ENCODE measurements at regions not wholly inside any gene's neighbourhood (a gene's known extent, or its start where the extent isn't known, plus 50 kb on each side); places are given as distances from the start of the nearest gene placed in this dataset.

- Histone ChIP-seq H3K9me3 (ENCODE audit: low read length) (no peaks in the 10 kb centered on the region), H3K4me3 (ENCODE audit: low read depth in 1 of 2, low read length in 2 of 2) (no peak overlapping the region), H3K36me3 (ENCODE audit: insufficient read depth, low read length) (no peaks in the 10 kb centered on the region), H3K27ac (ENCODE audit: low read depth, low read length) (no peak overlapping the region), H3K9ac (ENCODE audit: low read length) (no peak overlapping the region), H3K4me1 (ENCODE audit: insufficient read depth, low read length) (no peaks in the 10 kb centered on the region), H3K27me3 (ENCODE audit: control insufficient read depth in 1 of 2, insufficient read depth in 2 of 2, low read length in 2 of 2) (no peaks in the 10 kb centered on the region)
Measured at GRCh38 chr19:28889941-28890670, 322.8 kb downstream of the UQCRFS1 start.

- H3K9ac ChIP-seq (ENCODE audit: low read length): no peak overlapping the region
- H3K4me1 ChIP-seq (ENCODE audit: insufficient read depth, low read length): peaks cover 10% of the 10 kb centered on the region
- H3K27ac ChIP-seq (ENCODE audit: low read depth, low read length): no peak overlapping the region
- no peaks in the 10 kb centered on the region for H3K9me3 ChIP-seq (ENCODE audit: low read length)
- no peak overlapping the region for H3K4me3 ChIP-seq (ENCODE audit: low read depth in 1 of 2, low read length in 2 of 2)
- no peaks in the 10 kb centered on the region for H3K36me3 ChIP-seq (ENCODE audit: insufficient read depth, low read length)
- H3K27me3 ChIP-seq (ENCODE audit: control insufficient read depth in 1 of 2, insufficient read depth in 2 of 2, low read length in 2 of 2): no peaks in the 10 kb centered on the region
Measured at GRCh38 chr19:28887920-28888618, 324.9 kb downstream of the UQCRFS1 start.

GRCh38 chr19:28886708-28887107 lies 326.2 kb downstream of the UQCRFS1 start:
- peaks cover 18% of the 10 kb centered on the region for H3K4me1 ChIP-seq (ENCODE audit: insufficient read depth, low read length)
- no peaks in the 10 kb centered on the region for H3K9me3 ChIP-seq (ENCODE audit: low read length)
- no peak overlapping the region for H3K9ac ChIP-seq (ENCODE audit: low read length)
- H3K27me3 ChIP-seq (ENCODE audit: control insufficient read depth in 1 of 2, insufficient read depth in 2 of 2, low read length in 2 of 2): no peaks in the 10 kb centered on the region
- H3K27ac ChIP-seq (ENCODE audit: low read depth, low read length): no peak overlapping the region
- H3K36me3 ChIP-seq (ENCODE audit: insufficient read depth, low read length): no peaks in the 10 kb centered on the region
- no peak overlapping the region for H3K4me3 ChIP-seq (ENCODE audit: low read depth in 1 of 2, low read length in 2 of 2)

- no peak overlapping the region for H3K4me3 ChIP-seq (ENCODE audit: low read depth in 1 of 2, low read length in 2 of 2)
- H3K27ac ChIP-seq (ENCODE audit: low read depth, low read length): no peak overlapping the region
- H3K9me3 ChIP-seq (ENCODE audit: low read length): no peaks in the 10 kb centered on the region
- no peaks in the 10 kb centered on the region for H3K27me3 ChIP-seq (ENCODE audit: control insufficient read depth in 1 of 2, insufficient read depth in 2 of 2, low read length in 2 of 2)
- H3K9ac ChIP-seq (ENCODE audit: low read length): no peak overlapping the region
- no peaks in the 10 kb centered on the region for H3K36me3 ChIP-seq (ENCODE audit: insufficient read depth, low read length)
- H3K4me1 ChIP-seq (ENCODE audit: insufficient read depth, low read length): peaks cover 18% of the 10 kb centered on the region
Measured at GRCh38 chr19:28885965-28886364, 327.0 kb downstream of the UQCRFS1 start.

GRCh38 chr19:28884786-28885476 lies 328.0 kb downstream of the UQCRFS1 start:
- Histone ChIP-seq H3K27me3 (ENCODE audit: control insufficient read depth in 1 of 2, insufficient read depth in 2 of 2, low read length in 2 of 2) (no peaks in the 10 kb centered on the region), H3K36me3 (ENCODE audit: insufficient read depth, low read length) (no peaks in the 10 kb centered on the region), H3K9ac (ENCODE audit: low read length) (no peak overlapping the region), H3K4me3 (ENCODE audit: low read depth in 1 of 2, low read length in 2 of 2) (no peak overlapping the region), H3K9me3 (ENCODE audit: low read length) (no peaks in the 10 kb centered on the region), H3K4me1 (ENCODE audit: insufficient read depth, low read length) (peaks cover 18% of the 10 kb centered on the region), H3K27ac (ENCODE audit: low read depth, low read length) (no peak overlapping the region)

GRCh38 chr19:28883241-28883693 lies 329.7 kb downstream of the UQCRFS1 start:
- H3K27me3 ChIP-seq (ENCODE audit: control insufficient read depth in 1 of 2, insufficient read depth in 2 of 2, low read length in 2 of 2): no peaks in the 10 kb centered on the region
- no peaks in the 10 kb centered on the region for H3K36me3 ChIP-seq (ENCODE audit: insufficient read depth, low read length)
- H3K9me3 ChIP-seq (ENCODE audit: low read length): no peaks in the 10 kb centered on the region
- peaks cover 18% of the 10 kb centered on the region for H3K4me1 ChIP-seq (ENCODE audit: insufficient read depth, low read length)
- H3K27ac ChIP-seq (ENCODE audit: low read depth, low read length): no peak overlapping the region
- H3K9ac ChIP-seq (ENCODE audit: low read length): no peak overlapping the region
- H3K4me3 ChIP-seq (ENCODE audit: low read depth in 1 of 2, low read length in 2 of 2): peak overlapping the region in 1 of 2 donors; percentile 13

GRCh38 chr19:28882818-28883217 lies 330.1 kb downstream of the UQCRFS1 start:
- peaks cover 18% of the 10 kb centered on the region for H3K4me1 ChIP-seq (ENCODE audit: insufficient read depth, low read length)
- no peak overlapping the region for H3K9ac ChIP-seq (ENCODE audit: low read length)
- peak overlapping the region in 1 of 2 donors; percentile 13 for H3K4me3 ChIP-seq (ENCODE audit: low read depth in 1 of 2, low read length in 2 of 2)
- no peaks in the 10 kb centered on the region for H3K27me3 ChIP-seq (ENCODE audit: control insufficient read depth in 1 of 2, insufficient read depth in 2 of 2, low read length in 2 of 2)
- H3K36me3 ChIP-seq (ENCODE audit: insufficient read depth, low read length): no peaks in the 10 kb centered on the region
- no peaks in the 10 kb centered on the region for H3K9me3 ChIP-seq (ENCODE audit: low read length)
- no peak overlapping the region for H3K27ac ChIP-seq (ENCODE audit: low read depth, low read length)

GRCh38 chr19:28881616-28882015 lies 331.3 kb downstream of the UQCRFS1 start:
- no peak overlapping the region for H3K27ac ChIP-seq (ENCODE audit: low read depth, low read length)
- H3K36me3 ChIP-seq (ENCODE audit: insufficient read depth, low read length): no peaks in the 10 kb centered on the region
- H3K9ac ChIP-seq (ENCODE audit: low read length): no peak overlapping the region
- H3K4me1 ChIP-seq (ENCODE audit: insufficient read depth, low read length): peaks cover 18% of the 10 kb centered on the region
- H3K4me3 ChIP-seq (ENCODE audit: low read depth in 1 of 2, low read length in 2 of 2): no peak overlapping the region
- no peaks in the 10 kb centered on the region for H3K9me3 ChIP-seq (ENCODE audit: low read length)
- no peaks in the 10 kb centered on the region for H3K27me3 ChIP-seq (ENCODE audit: control insufficient read depth in 1 of 2, insufficient read depth in 2 of 2, low read length in 2 of 2)

- Histone ChIP-seq H3K27ac (ENCODE audit: low read depth, low read length) (no peak overlapping the region), H3K36me3 (ENCODE audit: insufficient read depth, low read length) (no peaks in the 10 kb centered on the region)
Measured at GRCh38 chr19:28880735-28881401, 332.1 kb downstream of the UQCRFS1 start.

GRCh38 chr19:28878862-28879566 lies 333.9 kb downstream of the UQCRFS1 start:
- H3K27me3 ChIP-seq (ENCODE audit: control insufficient read depth in 1 of 2, insufficient read depth in 2 of 2, low read length in 2 of 2): no peaks in the 10 kb centered on the region

More at GRCh38 chr19:28880735-28881401, 332.1 kb downstream of the UQCRFS1 start:
- Histone ChIP-seq H3K4me1 (ENCODE audit: insufficient read depth, low read length) (peaks cover 18% of the 10 kb centered on the region), H3K9me3 (ENCODE audit: low read length) (no peaks in the 10 kb centered on the region), H3K4me3 (ENCODE audit: low read depth in 1 of 2, low read length in 2 of 2) (no peak overlapping the region), H3K9ac (ENCODE audit: low read length) (no peak overlapping the region), H3K27me3 (ENCODE audit: control insufficient read depth in 1 of 2, insufficient read depth in 2 of 2, low read length in 2 of 2) (no peaks in the 10 kb centered on the region)

More at GRCh38 chr19:28878862-28879566, 333.9 kb downstream of the UQCRFS1 start:
- no peak overlapping the region for H3K4me3 ChIP-seq (ENCODE audit: low read depth in 1 of 2, low read length in 2 of 2)
- no peak overlapping the region for H3K9ac ChIP-seq (ENCODE audit: low read length)
- no peaks in the 10 kb centered on the region for H3K36me3 ChIP-seq (ENCODE audit: insufficient read depth, low read length)
- H3K9me3 ChIP-seq (ENCODE audit: low read length): no peaks in the 10 kb centered on the region
- no peak overlapping the region for H3K27ac ChIP-seq (ENCODE audit: low read depth, low read length)
- H3K4me1 ChIP-seq (ENCODE audit: insufficient read depth, low read length): peaks cover 18% of the 10 kb centered on the region
